ENCODE measurements at regions not wholly inside any gene's neighbourhood (a gene's known extent, or its start where the extent isn't known, plus 50 kb on each side); places are given as distances from the start of the nearest gene placed in this dataset.

GRCh38 chr2:5886462-5886861 is 194.3 kb downstream of the SOX11 start:
- WGBS, 5 donors, result 80 to 90% (median 82%) methylated on average over 6 of the region's 6 CpGs
- no peak overlapping the region for H3K27ac ChIP-seq
- peaks cover 0 to 10% (median 7%) of the 10 kb centered on the region in 8 donors for H3K9me3 ChIP-seq
- TF ChIP-seq POLR2A (IDR thresholded peaks at IDR 0.05), result no peak
- TF ChIP-seq CTCF (IDR thresholded peaks at IDR 0.05 in 8 of 11, conservative IDR thresholded peaks at IDR 0.05 in 3 of 11), result no peak
- no peak for TF ChIP-seq POLR2AphosphoS5 (IDR thresholded peaks at IDR 0.05)
- no peaks in the 10 kb centered on the region for H3K27me3 ChIP-seq (replicated peaks in 1 of 7)
- no peak for DNase-seq
- H3K4me3 ChIP-seq, result no peak overlapping the region
- H3K36me3 ChIP-seq, result no peaks in the 10 kb centered on the region
- H3K4me1 ChIP-seq, result no peaks in the 10 kb centered on the region
- intact Hi-C loops (cut with DNase I; ENCODE audit: low total_unique reads), result no loop called here

- WGBS, 5 donors, result 48 to 63% (median 51%) methylated on average over 1 of the region's 1 CpG
Measured at GRCh38 chr2:5888126-5888525, 195.9 kb downstream of the SOX11 start.

GRCh38 chr2:5889519-5889918 is 197.3 kb downstream of the SOX11 start:
- Histone ChIP-seq H3K9me3 (peaks cover 0 to 5% (median 0%) of the 10 kb centered on the region in 8 donors), H3K27me3 (replicated peaks in 1 of 7) (no peaks in the 10 kb centered on the region), H3K27ac (no peak overlapping the region), H3K36me3 (no peaks in the 10 kb centered on the region), H3K4me1 (no peaks in the 10 kb centered on the region), H3K4me3 (no peak overlapping the region)
- WGBS, 5 donors, result 43 to 59% (median 49%) methylated on average over 5 of the region's 5 CpGs
- TF ChIP-seq CTCF (IDR thresholded peaks at IDR 0.05 in 8 of 11, conservative IDR thresholded peaks at IDR 0.05 in 3 of 11) (no peak), POLR2A (IDR thresholded peaks at IDR 0.05) (no peak), POLR2AphosphoS5 (IDR thresholded peaks at IDR 0.05) (no peak)
- intact Hi-C loops (cut with DNase I; ENCODE audit: low total_unique reads), result no loop called here
- no peak for DNase-seq

More at GRCh38 chr2:5888126-5888525, 195.9 kb downstream of the SOX11 start:
- H3K4me3 ChIP-seq, result no peak overlapping the region
- peaks cover 0 to 5% (median 0%) of the 10 kb centered on the region in 8 donors for H3K9me3 ChIP-seq
- TF ChIP-seq POLR2AphosphoS5 (IDR thresholded peaks at IDR 0.05) (no peak), POLR2A (IDR thresholded peaks at IDR 0.05) (no peak), CTCF (IDR thresholded peaks at IDR 0.05 in 8 of 11, conservative IDR thresholded peaks at IDR 0.05 in 3 of 11) (no peak)
- H3K36me3 ChIP-seq, result no peaks in the 10 kb centered on the region
- intact Hi-C loops (cut with DNase I; ENCODE audit: low total_unique reads), result no loop called here
- H3K27me3 ChIP-seq (replicated peaks in 1 of 7), result no peaks in the 10 kb centered on the region
- DNase-seq, result no peak
- H3K27ac ChIP-seq, result no peak overlapping the region
- H3K4me1 ChIP-seq, result no peaks in the 10 kb centered on the region

- Histone ChIP-seq H3K27me3 (replicated peaks in 1 of 7) (no peaks in the 10 kb centered on the region), H3K4me3 (no peak overlapping the region), H3K4me1 (no peaks in the 10 kb centered on the region), H3K36me3 (no peaks in the 10 kb centered on the region), H3K27ac (no peak overlapping the region), H3K9me3 (peaks cover 0 to 5% (median 0%) of the 10 kb centered on the region in 8 donors)
- no peak for DNase-seq
- TF ChIP-seq POLR2A (IDR thresholded peaks at IDR 0.05), result no peak
- intact Hi-C loops (cut with DNase I; ENCODE audit: low total_unique reads), result no loop called here
- WGBS, 5 donors, result 33 to 50% (median 45%) methylated on average over 5 of the region's 5 CpGs
Measured at GRCh38 chr2:5894355-5894754, 202.2 kb downstream of the SOX11 start.

GRCh38 chr2:5895284-5895683 is 203.1 kb downstream of the SOX11 start:
- no peak for DNase-seq
- intact Hi-C loops (cut with DNase I; ENCODE audit: low total_unique reads), result no loop called here
- Histone ChIP-seq H3K36me3 (no peaks in the 10 kb centered on the region), H3K9me3 (peaks cover 0 to 1% (median 0%) of the 10 kb centered on the region in 8 donors), H3K4me3 (no peak overlapping the region), H3K27me3 (replicated peaks in 1 of 7) (no peaks in the 10 kb centered on the region), H3K27ac (no peak overlapping the region), H3K4me1 (no peaks in the 10 kb centered on the region)
- TF ChIP-seq POLR2AphosphoS5 (IDR thresholded peaks at IDR 0.05) (no peak), CTCF (IDR thresholded peaks at IDR 0.05 in 8 of 11, conservative IDR thresholded peaks at IDR 0.05 in 3 of 11) (no peak), POLR2A (IDR thresholded peaks at IDR 0.05) (no peak)
- WGBS, 5 donors, result 81 to 92% (median 88%) methylated on average over 11 of the region's 11 CpGs

Measured in spleen (tissue), 11 donors.